Ovary (tissue), 7 donors: ENCODE measurements at regions not wholly inside any gene's neighbourhood (a gene's known extent, or its start where the extent isn't known, plus 50 kb on each side); places are given as distances from the start of the nearest gene placed in this dataset.
A peak's percentile ranks its signal among the peaks of the same experiment; 100 is the strongest.

Experiments used
- DNase-seq, 5 donors: peaks; one replicate each; pipeline ENCODE4 v3.0.0-alpha.2; 2019 to 2020
- H3K27ac ChIP-seq, 2 donors: fragments of 200-600 bp; one replicate each; pipeline versions ENCODE4 v1.5.1 to v1.8.0; 2019 to 2022
- H3K27me3 ChIP-seq: fragments of 200-600 bp; one replicate; pipeline ENCODE4 v1.8.0; 2022
- H3K36me3 ChIP-seq: fragments of 200-600 bp; sonication (generic); one replicate; pipeline ENCODE4 v1.5.1; 2019
- H3K4me1 ChIP-seq: one replicate; pipeline ENCODE4 v1.8.1; 2013; ENCODE audit warnings: mild to moderate bottlenecking, moderate library complexity; ENCODE audit not compliant: insufficient read depth
- H3K4me3 ChIP-seq: fragments of 200-600 bp; sonication (generic); one replicate; pipeline ENCODE4 v1.5.1; 2017
- H3K9me3 ChIP-seq, 2 donors: fragments of 200-600 bp in 1 of 2; sonication (generic) in 1 of 2; one replicate each; pipeline versions ENCODE4 v1.5.1 to v1.8.1; 2013 to 2019; ENCODE audit warnings: mild to moderate bottlenecking in 1 of 2, moderate library complexity in 1 of 2
- CTCF ChIP-seq, 3 donors: fragments of 450-650 bp in 2 of 3; fragments of 200-600 bp in 1 of 3; IDR thresholded peaks; one replicate each; pipeline versions ENCODE4 v1.5.1 to v1.8.0; 2016 to 2022; ENCODE audit warnings: antibody characterized with exemption in 3 of 3, mild to moderate bottlenecking in 1 of 3
- EP300 ChIP-seq: sonication (generic); formaldehyde crosslinking; IDR thresholded peaks from one replicate; pipeline ENCODE4 v1.6.1; 2017; ENCODE audit warnings: antibody characterized with exemption
- POLR2A ChIP-seq: fragments of 450-650 bp; IDR thresholded peaks from one replicate; pipeline ENCODE4 v1.6.1; 2017; ENCODE audit warnings: antibody characterized with exemption, mild to moderate bottlenecking, moderate library complexity
- WGBS, 3 donors: extraction: QIAGEN DNeasy Blood & Tissue Kit in 1 of 3; methylation state at CpG; one replicate each; pipeline versions ENCODE4 v1.1.5 to v1.1.7; 2013 to 2017; 5-methylcytosine and 5-hydroxymethylcytosine counted together
- intact Hi-C, 4 donors: fragments of 100-400 bp; cut with DNase I; formaldehyde crosslinking; loops; one replicate each; pipeline versions ENCODE4 v1.11.0 to v1.15.1; 2022 to 2023
- donor health status: DM: no; HTN: no; CAD: no; lungs with moderate emphysema.
- donor health status: DM: no; HTN: no; CAD: no.
- donor health status: Bipolar disorder and iron deficiency.
- donor health status: DM: no; HTN: no; CAD: no.
- donor health status: DM: yes; HTN: yes; CAD: no.

DNA sequence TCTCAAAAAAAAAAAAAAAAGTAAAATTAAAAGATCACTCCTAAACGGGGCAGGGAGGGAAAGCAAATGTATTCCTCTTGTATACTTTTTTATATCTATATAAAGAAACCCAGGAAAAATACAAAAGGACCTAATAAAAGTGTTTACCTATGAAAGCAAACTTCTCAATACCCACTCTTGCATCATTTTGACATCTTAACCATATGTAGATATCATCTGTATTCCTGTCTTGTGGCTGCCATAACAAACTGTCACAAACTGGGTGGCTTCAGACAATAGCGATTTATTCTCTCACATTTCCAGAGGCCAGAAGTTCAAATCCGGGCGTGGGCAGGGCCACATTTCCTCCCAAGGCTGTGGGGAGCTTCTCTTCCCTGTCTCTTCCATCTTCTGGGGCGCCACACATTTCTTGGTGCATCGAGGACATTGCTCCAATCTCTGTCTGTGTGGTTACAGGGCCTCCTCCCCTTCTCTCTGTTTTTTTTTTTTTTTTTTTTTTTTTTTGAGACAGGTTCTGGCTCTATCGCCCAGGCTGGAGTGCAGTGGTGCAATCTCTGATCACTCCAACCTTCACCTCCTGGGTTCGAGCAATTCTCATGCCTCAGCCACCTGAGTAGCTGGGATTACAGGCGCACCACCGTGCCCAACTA, 58.4 kb upstream of the IL17B start:
- no peak overlapping the region for H3K27ac ChIP-seq
- 53 to 72% (median 70%) methylated on average over 10 of the region's 10 CpGs for WGBS, 3 donors
- no peak for TF ChIP-seq CTCF (IDR thresholded peaks at IDR 0.05)
- no peak for TF ChIP-seq EP300
- no peak for TF ChIP-seq POLR2A
- DNase-seq = no peak
- H3K4me1 ChIP-seq = peaks cover 2% of the 10 kb centered on the region
- intact Hi-C loops = no loop called here
- H3K27me3 ChIP-seq = no peaks in the 10 kb centered on the region
- H3K9me3 ChIP-seq = no peaks in the 10 kb centered on the region
- no peak overlapping the region for H3K4me3 ChIP-seq
- no peaks in the 10 kb centered on the region for H3K36me3 ChIP-seq

DNA sequence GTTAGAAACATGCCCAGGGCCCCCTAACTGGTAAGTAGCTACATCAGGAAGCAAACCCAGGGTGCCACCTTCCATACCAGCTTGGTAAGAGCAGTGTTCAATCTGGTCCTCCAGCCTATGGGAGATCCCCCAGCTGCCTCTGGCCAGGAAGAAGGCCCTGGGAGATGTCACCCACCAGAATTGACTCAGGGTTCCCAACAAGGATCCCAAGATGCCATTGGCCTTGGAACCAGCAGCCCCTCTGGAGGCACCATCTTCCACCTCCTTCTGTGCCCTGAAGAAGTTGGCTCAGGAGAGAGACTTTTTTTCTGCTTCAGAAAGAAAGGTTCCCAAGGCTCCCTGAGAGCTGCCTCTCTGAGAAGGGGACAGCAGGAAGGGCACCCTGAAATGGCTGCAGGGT, 56.6 kb upstream of the IL17B start:
- DNase-seq = no peak
- no peaks in the 10 kb centered on the region for H3K27me3 ChIP-seq
- no peaks in the 10 kb centered on the region for H3K9me3 ChIP-seq
- H3K4me1 ChIP-seq = peaks cover 2% of the 10 kb centered on the region
- TF ChIP-seq CTCF (IDR thresholded peaks at IDR 0.05) (no peak), EP300 (no peak), POLR2A (no peak)
- intact Hi-C loops = no loop called here
- H3K27ac ChIP-seq = no peak overlapping the region
- H3K36me3 ChIP-seq = no peaks in the 10 kb centered on the region
- H3K4me3 ChIP-seq = no peak overlapping the region

GRCh38 chr5:149435015-149435376, 55.9 kb upstream of the IL17B start:
- Histone ChIP-seq H3K4me1 (peaks cover 7% of the 10 kb centered on the region), H3K27me3 (no peaks in the 10 kb centered on the region), H3K36me3 (no peaks in the 10 kb centered on the region), H3K4me3 (no peak overlapping the region), H3K27ac (no peak overlapping the region), H3K9me3 (no peaks in the 10 kb centered on the region)
- intact Hi-C loops = no loop called here
- DNase-seq = no peak
- WGBS, 3 donors = 64 to 80% (median 67%) methylated on average over 7 of the region's 7 CpGs
- no peak for TF ChIP-seq CTCF (IDR thresholded peaks at IDR 0.05)
- TF ChIP-seq EP300 = no peak
- no peak for TF ChIP-seq POLR2A

GRCh38 chr5:149434162-149435014, 55.3 kb upstream of the IL17B start:
- no peaks in the 10 kb centered on the region for H3K9me3 ChIP-seq
- no peak overlapping the region for H3K27ac ChIP-seq
- intact Hi-C loops = loop anchor here in 1 of 4 donors (5.0 kb wide), 1 partner anchor 52 kb away; no protein-coding TSS in a partner anchor

More at GRCh38 chr5:149434162-149435014, 55.3 kb upstream of the IL17B start:
- Histone ChIP-seq H3K27me3 (no peaks in the 10 kb centered on the region), H3K36me3 (no peaks in the 10 kb centered on the region), H3K4me3 (no peak overlapping the region), H3K4me1 (peaks cover 7% of the 10 kb centered on the region)
- DNase-seq = peak in 4 of 5 donors; percentile 60 to 77 (median 66)
- 19 to 27% (median 26%) methylated on average over 7 of the region's 7 CpGs for WGBS, 3 donors
- TF ChIP-seq CTCF (IDR thresholded peaks at IDR 0.05) (peak; percentile 31 to 68 (median 61)), POLR2A (no peak), EP300 (no peak)
